ENCODE measurements at regions not wholly inside any gene's neighbourhood (a gene's known extent, or its start where the extent isn't known, plus 50 kb on each side); places are given as distances from the start of the nearest gene placed in this dataset.
"Not testable (repeated sequence)": the region's sequence is repeated elsewhere in the genome, so short reads cannot be mapped to it uniquely, and the experiment has no call there.

DNA sequence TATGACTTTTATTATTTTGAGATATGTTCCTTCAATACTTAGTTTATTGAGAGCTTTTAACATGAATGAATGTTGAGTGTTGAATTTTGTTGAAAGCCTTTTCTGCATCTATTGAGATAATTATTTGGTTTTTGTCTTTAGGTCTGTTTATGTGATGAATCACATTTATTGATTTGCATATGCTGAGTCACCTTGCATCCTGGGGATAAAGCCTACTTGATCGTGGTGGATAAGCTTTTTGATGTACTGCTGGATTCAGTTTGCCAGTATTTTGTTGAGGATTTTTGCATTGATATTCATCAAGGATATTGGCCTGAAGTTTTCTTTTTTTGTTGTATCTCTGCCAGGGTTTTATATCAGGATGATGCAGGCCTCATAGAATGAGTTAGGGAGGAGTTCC is 106.5 kb upstream of the DAZL start:
- TF ChIP-seq, protein P1, sequence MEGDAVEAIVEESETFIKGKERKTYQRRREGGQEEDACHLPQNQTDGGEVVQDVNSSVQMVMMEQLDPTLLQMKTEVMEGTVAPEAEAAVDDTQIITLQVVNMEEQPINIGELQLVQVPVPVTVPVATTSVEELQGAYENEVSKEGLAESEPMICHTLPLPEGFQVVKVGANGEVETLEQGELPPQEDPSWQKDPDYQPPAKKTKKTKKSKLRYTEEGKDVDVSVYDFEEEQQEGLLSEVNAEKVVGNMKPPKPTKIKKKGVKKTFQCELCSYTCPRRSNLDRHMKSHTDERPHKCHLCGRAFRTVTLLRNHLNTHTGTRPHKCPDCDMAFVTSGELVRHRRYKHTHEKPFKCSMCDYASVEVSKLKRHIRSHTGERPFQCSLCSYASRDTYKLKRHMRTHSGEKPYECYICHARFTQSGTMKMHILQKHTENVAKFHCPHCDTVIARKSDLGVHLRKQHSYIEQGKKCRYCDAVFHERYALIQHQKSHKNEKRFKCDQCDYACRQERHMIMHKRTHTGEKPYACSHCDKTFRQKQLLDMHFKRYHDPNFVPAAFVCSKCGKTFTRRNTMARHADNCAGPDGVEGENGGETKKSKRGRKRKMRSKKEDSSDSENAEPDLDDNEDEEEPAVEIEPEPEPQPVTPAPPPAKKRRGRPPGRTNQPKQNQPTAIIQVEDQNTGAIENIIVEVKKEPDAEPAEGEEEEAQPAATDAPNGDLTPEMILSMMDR (IDR thresholded peaks at IDR 0.05): not testable (repeated sequence)
- not testable (repeated sequence) for TF ChIP-seq POLR2A (IDR thresholded peaks at IDR 0.05)
